Fibroblast of the conjunctiva (primary cell): ENCODE measurements at regions not wholly inside any gene's neighbourhood (a gene's known extent, or its start where the extent isn't known, plus 50 kb on each side); places are given as distances from the start of the nearest gene placed in this dataset.
"Not testable (repeated sequence)": the region's sequence is repeated elsewhere in the genome, so short reads cannot be mapped to it uniquely, and the experiment has no call there.

ENCODE experiments used
- DNase-seq: peaks from one replicate; pipeline ENCODE4 v3.0.0-alpha.2; 2010; ENCODE audit warnings: low read depth

DNA sequence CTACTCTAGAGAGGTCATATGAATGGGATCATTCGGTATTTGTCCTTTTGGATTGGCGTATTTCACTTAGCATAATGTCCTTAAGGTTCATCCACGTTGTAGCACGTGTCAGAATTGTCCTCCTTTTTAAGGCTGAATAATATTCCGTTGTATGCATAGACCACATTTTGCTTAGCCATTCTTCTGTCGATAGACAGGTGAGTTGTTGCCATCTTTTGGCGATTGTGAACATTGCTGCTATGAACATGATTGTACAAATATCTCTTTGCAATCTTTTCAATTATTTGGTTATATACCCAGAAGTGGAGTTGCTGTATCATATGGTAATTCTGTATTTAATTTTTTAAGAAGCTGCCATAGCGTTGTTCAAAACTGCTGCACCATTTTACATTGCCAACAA is 52.4 kb upstream of the GOLGA8J start:
- DNase-seq, result no peak

- DNase-seq, result peak; percentile 35
Observed at GRCh38 chr15:30023798-30024295, 58.9 kb upstream of the GOLGA8J start.

DNA sequence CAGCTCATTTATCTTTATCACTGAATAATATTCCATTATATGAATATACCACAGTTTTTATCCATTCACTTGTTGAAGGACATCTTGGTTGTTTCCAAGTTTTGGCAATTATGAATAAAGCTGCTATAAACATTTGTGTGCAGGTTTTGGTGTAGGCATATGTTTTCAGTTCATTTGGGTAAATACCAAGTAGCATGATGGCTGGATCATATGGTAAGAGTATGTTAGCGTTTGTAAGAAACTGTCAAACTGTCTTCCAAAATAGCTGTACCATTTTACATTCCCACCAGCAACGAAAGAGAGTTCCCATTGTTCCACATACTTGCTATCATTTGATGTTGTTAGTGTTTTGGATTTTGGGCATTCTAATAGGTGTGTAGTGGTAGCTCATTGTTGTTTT is 72.0 kb upstream of the GOLGA8J start:
- DNase-seq, result no peak

DNA sequence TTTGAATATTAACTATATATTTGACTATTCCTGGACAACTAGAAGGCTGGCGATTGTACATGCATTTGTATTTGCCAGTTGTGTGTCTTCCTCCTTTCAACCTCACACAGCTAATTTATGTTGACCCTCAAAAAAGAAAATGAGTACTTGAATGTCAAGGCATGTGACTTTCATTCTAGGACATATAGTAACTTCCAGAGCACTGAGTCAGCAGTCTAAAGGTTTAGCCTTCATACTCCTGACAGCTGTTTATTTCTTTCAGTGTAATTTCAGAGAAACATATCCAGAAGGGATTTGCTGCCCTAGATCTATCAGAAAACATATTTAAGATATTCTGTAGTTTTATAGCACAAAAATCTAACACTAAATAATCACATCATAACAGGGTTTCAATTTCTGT is 74.6 kb upstream of the GOLGA8J start:
- no peak for DNase-seq

- no peak for DNase-seq
Observed at GRCh38 chr15:30001602-30002001, 81.2 kb upstream of the GOLGA8J start.

GRCh38 chr15:29998033-29998432 is 84.7 kb upstream of the GOLGA8J start:
- no peak for DNase-seq

- DNase-seq, result no peak
Observed at GRCh38 chr15:29997499-29997898, 85.3 kb upstream of the GOLGA8J start.

- DNase-seq, result no peak
Observed at GRCh38 chr15:29994284-29994683, 88.5 kb upstream of the GOLGA8J start.

- no peak for DNase-seq
Observed at GRCh38 chr15:29990954-29991353, 91.8 kb upstream of the GOLGA8J start.

GRCh38 chr15:29990035-29990434 is 92.7 kb upstream of the GOLGA8J start:
- DNase-seq, result no peak

GRCh38 chr15:29988701-29989100 is 94.1 kb upstream of the GOLGA8J start:
- DNase-seq, result no peak

DNA sequence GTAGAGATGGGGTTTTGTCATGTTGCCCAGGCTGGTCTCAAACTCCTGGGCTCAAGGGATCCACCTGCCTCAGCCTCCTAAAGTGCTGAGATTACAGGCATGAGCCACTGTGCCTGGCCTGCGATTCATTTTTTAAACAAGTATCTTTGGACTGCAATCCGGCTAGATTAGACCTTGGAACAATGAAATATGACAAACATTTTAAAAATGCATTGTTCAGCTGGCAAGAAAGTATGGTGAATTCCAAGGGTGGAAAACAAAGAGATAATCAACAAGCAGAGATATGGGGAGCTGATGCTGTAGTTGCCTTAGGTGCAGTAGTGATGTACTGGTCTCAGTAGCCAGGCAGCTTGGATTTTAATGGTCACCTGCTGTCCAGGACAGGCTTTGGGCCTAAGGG is 95.8 kb upstream of the GOLGA8J start:
- no peak for DNase-seq

- peak; percentile 24 for DNase-seq
Observed at GRCh38 chr15:29978411-29979382, 104.1 kb upstream of the GOLGA8J start.

DNA sequence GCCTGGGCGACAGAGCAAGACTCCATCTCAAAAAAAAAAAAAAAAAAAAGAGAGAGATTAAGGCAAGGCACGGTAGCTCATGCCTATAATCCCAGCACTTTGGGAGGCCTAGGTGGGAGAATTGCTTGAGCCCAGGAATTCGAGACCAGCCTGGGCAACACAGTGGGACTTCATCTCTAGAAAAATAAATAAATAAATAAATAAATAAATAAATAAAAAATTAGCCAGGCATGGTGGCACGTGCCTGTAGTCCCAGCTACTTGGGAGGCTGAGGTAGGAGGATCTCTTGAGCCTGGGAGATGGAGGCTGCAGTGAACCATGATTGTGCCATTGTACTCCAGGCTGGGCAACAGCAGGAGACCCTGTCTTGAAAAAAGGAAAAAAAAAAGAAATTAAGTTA is 108.7 kb upstream of the GOLGA8J start:
- not testable (repeated sequence) for DNase-seq

DNA sequence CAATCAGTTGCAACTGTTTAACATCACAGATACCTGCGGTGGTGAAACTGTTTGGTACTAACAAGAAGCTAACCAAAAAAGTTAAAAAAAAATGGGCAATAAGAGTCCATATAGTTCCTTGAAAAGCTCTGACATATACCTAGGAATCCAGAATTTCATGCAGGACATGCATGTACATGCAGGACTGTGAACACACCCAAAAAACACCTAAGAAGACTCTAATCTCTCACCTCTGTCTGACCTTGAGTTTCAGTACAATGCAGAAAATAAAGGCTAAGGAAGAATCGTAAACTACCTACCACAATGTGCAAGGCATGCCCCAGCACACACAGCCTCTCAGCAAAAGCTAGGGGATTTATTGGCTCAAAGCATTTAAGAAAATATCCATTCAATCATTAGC is 110.7 kb upstream of the GOLGA8J start:
- no peak for DNase-seq

DNA sequence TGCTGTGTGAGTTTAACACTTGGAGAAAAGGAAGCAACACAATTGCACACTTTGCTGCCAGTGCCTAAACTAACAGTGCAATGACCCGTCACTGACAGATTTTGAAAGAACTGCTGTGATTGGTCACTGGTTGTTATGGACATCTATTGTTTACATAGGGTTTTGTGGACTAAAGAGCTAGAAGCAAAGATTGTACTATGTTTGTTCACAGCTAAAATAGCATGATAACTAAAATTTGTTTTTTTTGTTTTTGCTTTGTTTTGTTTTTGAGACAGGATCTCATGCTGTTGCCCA is 112.4 kb upstream of the GOLGA8J start:
- DNase-seq, result no peak

GRCh38 chr15:29969562-29970401 is 113.0 kb upstream of the GOLGA8J start:
- no peak for DNase-seq

DNA sequence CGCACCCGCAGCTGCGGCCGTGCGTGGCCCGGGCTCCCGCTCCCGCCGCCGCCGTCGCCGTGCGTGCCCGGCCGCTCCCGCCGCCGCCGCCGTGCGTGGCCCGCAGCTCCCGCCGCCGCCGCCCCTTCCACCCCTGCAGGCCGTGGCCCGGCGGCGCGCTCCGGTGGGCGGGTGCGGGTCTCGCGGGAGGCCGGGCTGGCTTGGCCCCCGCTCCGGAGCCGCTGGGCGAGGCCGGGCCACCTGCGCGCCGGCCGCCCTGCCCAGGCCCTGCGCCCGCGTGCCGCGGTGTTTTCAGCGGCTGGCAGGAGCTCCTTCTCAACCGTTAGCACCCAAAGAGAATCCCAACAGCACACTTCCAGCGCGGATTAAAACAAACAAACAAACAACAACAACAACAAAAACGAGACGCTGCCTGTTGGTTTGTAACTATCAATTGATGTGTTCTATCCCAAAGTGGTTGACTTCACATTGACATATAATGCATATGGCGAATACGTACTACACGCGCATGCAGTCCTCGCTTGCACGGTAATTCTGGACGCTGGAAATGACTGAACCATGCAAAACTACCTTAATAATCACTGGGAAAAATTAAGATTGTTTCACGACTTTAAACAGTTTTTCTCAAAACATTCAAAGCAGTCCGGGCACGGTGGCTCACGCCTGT is 113.7 kb upstream of the GOLGA8J start:
- DNase-seq, result no peak

DNA sequence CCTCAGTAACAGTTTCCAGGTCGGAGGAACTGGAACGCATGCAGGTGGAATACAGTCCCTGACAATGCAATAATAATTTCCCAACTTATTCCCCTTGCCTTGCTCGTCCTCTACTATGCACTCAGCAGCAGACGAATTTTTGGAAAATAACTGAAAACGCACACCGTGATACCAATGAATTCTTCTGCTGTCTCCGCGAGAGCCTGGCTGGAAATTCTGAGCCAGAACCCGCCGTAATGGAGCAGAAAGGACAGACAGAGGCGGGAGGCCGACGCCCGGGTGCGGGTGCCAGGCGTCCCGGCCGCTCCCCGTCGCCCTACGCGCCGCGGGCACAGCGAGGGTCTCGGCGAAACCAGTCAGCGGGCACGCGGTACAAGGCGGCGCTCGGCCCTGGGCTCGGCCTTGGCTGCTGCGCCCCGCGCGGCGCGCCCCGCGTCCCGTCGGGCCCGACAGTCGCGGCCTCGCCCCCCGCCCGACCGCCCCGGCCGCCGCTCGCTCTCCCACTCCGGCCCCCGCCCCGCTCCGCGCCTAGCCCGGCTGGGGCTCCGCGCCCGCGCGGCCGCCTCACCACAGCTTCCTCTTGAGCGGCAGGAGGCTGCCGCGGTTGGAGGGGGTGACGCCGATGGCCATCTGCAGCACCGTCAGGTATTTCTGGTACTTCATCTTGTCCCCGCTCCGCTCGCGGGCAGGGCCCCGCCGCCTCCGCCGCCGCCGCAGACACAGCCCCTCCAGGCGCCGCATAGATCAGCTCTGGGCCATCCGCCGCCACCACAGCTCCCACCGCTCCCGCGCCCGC is 114.5 kb upstream of the GOLGA8J start:
- DNase-seq, result no peak

- no peak for DNase-seq
Observed at GRCh38 chr15:29962407-29962806, 120.3 kb upstream of the GOLGA8J start.

DNA sequence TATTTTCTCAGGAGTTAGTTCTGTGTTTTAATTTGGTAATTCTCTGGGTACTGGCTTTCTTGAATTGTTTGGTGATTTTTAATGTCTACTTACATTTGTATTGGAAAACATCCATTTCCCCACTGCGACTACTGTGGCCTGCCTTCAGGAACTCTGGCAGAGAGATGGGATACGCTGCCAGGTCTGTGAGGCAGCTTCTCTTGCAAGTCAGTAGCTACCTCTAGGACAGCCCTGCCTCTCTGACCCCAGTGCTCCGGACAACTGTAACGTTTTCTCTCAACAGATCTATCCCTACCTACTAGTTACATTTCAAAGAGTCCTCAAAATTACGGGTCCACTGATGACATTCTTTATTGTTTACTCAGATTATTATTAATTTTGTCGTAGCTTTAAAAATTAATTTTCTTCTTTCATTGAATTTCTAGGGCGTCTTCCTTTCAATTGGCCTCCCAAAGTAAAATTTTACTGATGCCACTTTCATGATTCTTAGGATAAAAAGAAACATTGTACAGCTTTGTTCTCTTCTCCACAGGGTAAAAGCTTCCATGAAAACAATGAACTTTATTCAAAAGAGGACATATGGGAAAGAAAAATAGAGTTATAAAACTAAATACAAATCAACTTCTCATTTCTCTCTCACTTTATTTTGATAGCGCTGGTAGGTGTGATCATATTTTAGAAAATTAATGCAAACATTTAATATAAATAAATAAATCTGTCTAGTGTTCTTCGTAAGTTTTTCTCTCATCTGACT is 123.2 kb upstream of the GOLGA8J start:
- DNase-seq, result no peak
